H9 (cell line): ENCODE measurements at regions not wholly inside any gene's neighbourhood (a gene's known extent, or its start where the extent isn't known, plus 50 kb on each side); places are given as distances from the start of the nearest gene placed in this dataset.

Source experiments
- DNase-seq: peaks from one replicate; pipeline ENCODE4 v3.0.0-alpha.2; 2017
- H2AFZ ChIP-seq: one replicate; pipeline ENCODE4 v1.6.1; 2013; ENCODE audit warnings: mild to moderate bottlenecking, low read length, control low read depth, moderate library complexity
- H2AK5ac ChIP-seq: 2 replicates; pipeline ENCODE4 v1.6.1; 2013; ENCODE audit warnings: low read length, control low read depth, mixed read lengths; ENCODE audit not compliant: insufficient read length
- H2BK120ac ChIP-seq: one replicate; pipeline ENCODE4 v1.6.1; 2013; ENCODE audit warnings: low read depth, mild to moderate bottlenecking, low read length, control low read depth, inconsistent platforms; ENCODE audit not compliant: poor library complexity, severe bottlenecking
- H2BK12ac ChIP-seq: 2 replicates; pipeline ENCODE4 v1.6.1; 2013; ENCODE audit warnings: low read length, control low read depth, mixed read lengths, low read depth; ENCODE audit not compliant: insufficient read length
- H2BK15ac ChIP-seq: 2 replicates; pipeline ENCODE4 v1.6.1; 2013; ENCODE audit warnings: low read depth, low read length, control low read depth
- H2BK20ac ChIP-seq: one replicate; pipeline ENCODE4 v1.6.1; 2013; ENCODE audit warnings: low read depth, mild to moderate bottlenecking, low read length, control low read depth, inconsistent platforms; ENCODE audit not compliant: poor library complexity, severe bottlenecking
- H2BK5ac ChIP-seq: 2 replicates; pipeline ENCODE4 v1.6.1; 2013; ENCODE audit warnings: low read length, control low read depth, mixed read lengths; ENCODE audit not compliant: insufficient read length
- H3K14ac ChIP-seq: 2 replicates; pipeline ENCODE4 v1.6.1; 2013; ENCODE audit warnings: low read length, control low read depth; ENCODE audit not compliant: insufficient read depth
- H3K18ac ChIP-seq: 2 replicates; pipeline ENCODE4 v1.6.1; 2013; ENCODE audit warnings: low read depth, mild to moderate bottlenecking, mixed read lengths, low read length, control low read depth; ENCODE audit not compliant: insufficient read length
- H3K23ac ChIP-seq: 2 replicates; pipeline ENCODE4 v1.6.1; 2013; ENCODE audit warnings: low read length, control low read depth, mixed read lengths, low read depth; ENCODE audit not compliant: insufficient read length
- H3K23me2 ChIP-seq: 2 replicates; pipeline ENCODE4 v1.6.1; 2013; ENCODE audit warnings: low read depth, mild to moderate bottlenecking, mixed read lengths, low read length, control low read depth; ENCODE audit not compliant: insufficient read length, poor library complexity, severe bottlenecking
- H3K27ac ChIP-seq: 2 replicates; pipeline ENCODE4 v1.5.1; 2013; ENCODE audit warnings: low read length, control low read depth, mixed read lengths, low read depth; ENCODE audit not compliant: insufficient read length
- H3K27me3 ChIP-seq: 2 replicates; pipeline ENCODE4 v1.6.1; 2013; ENCODE audit warnings: low read length, control low read depth, inconsistent platforms; ENCODE audit not compliant: insufficient read depth
- H3K4ac ChIP-seq: 2 replicates; pipeline ENCODE4 v1.6.1; 2013; ENCODE audit warnings: low read depth, mild to moderate bottlenecking, control low read depth, inconsistent platforms, low read length, moderate library complexity
- H3K4me1 ChIP-seq: 2 replicates; pipeline ENCODE4 v1.6.1; 2013; ENCODE audit warnings: low read length, control low read depth, inconsistent platforms; ENCODE audit not compliant: insufficient read depth
- H3K4me2 ChIP-seq: 2 replicates; pipeline ENCODE4 v1.6.1; 2013; ENCODE audit warnings: low read length, control low read depth, mixed read lengths; ENCODE audit not compliant: insufficient read length, insufficient read depth
- H3K56ac ChIP-seq: 2 replicates; pipeline ENCODE4 v1.6.1; 2013; ENCODE audit warnings: low read depth, mild to moderate bottlenecking, mixed read lengths, low read length, control low read depth; ENCODE audit not compliant: insufficient read length
- H3K79me1 ChIP-seq: 2 replicates; pipeline ENCODE4 v1.6.1; 2013; ENCODE audit warnings: low read depth, mild to moderate bottlenecking, moderate library complexity, low read length, control low read depth, inconsistent platforms; ENCODE audit not compliant: insufficient read depth, poor library complexity, severe bottlenecking
- H3K79me2 ChIP-seq: 2 replicates; pipeline ENCODE4 v1.6.1; 2013; ENCODE audit warnings: low read length, control low read depth, inconsistent platforms; ENCODE audit not compliant: insufficient read depth
- H3K9ac ChIP-seq: 2 replicates; pipeline ENCODE4 v1.6.1; 2013; ENCODE audit warnings: low read length, control low read depth, mixed read lengths; ENCODE audit not compliant: insufficient read length; ENCODE audit errors: extremely low read depth
- H3K9me3 ChIP-seq: one replicate; pipeline ENCODE4 v1.6.1; 2013; ENCODE audit warnings: low read depth, low read length, inconsistent platforms; ENCODE audit not compliant: control insufficient read depth
- H3T11ph ChIP-seq: one replicate; pipeline ENCODE4 v1.6.1; 2013; ENCODE audit warnings: mild to moderate bottlenecking, low read length, control low read depth, inconsistent platforms
- H4K20me1 ChIP-seq: one replicate; pipeline ENCODE4 v1.6.1; 2013; ENCODE audit not compliant: control insufficient read depth, insufficient read length, insufficient read depth
- H4K5ac ChIP-seq: 2 replicates; pipeline ENCODE4 v1.6.1; 2013; ENCODE audit warnings: low read depth, mild to moderate bottlenecking, mixed read lengths, low read length, control low read depth; ENCODE audit not compliant: insufficient read length
- H4K8ac ChIP-seq: replicated peaks from 2 replicates; pipeline ENCODE4 v1.6.1; 2013; ENCODE audit warnings: low read length, control low read depth, mixed read lengths, low read depth; ENCODE audit not compliant: insufficient read length
- H4K91ac ChIP-seq: 2 replicates; pipeline ENCODE4 v1.6.1; 2013; ENCODE audit warnings: low read depth, mild to moderate bottlenecking, moderate library complexity, mixed read lengths, low read length, control low read depth; ENCODE audit not compliant: insufficient read length
- H3K27ac Mint-ChIP-seq, 3 experiments: 2 replicates in 2 of 3; 3 replicates in 1 of 3; pipeline ENCODE4 v1.8.0; 2020 to 2021; ENCODE audit warnings: mixed read lengths in 3 of 3, mild to moderate bottlenecking in 1 of 3, moderate library complexity in 1 of 3
- H3K27me3 Mint-ChIP-seq: 2 replicates; pipeline ENCODE4 v1.8.0; 2021; ENCODE audit warnings: low read depth, mild to moderate bottlenecking, moderate library complexity, mixed read lengths
- H3K36me3 Mint-ChIP-seq, 3 experiments: 2 replicates in 2 of 3; 3 replicates in 1 of 3; pipeline ENCODE4 v1.8.0; 2020 to 2021; ENCODE audit warnings: low read depth in 3 of 3, mixed read lengths in 3 of 3; ENCODE audit not compliant: insufficient read depth in 1 of 3
- H3K4me1 Mint-ChIP-seq, 2 experiments: 2 replicates each; pipeline ENCODE4 v1.8.0; 2020; ENCODE audit warnings: mixed read lengths in 2 of 2
- H3K4me3 Mint-ChIP-seq, 2 experiments: 2 replicates in 1 of 2; 3 replicates in 1 of 2; pipeline ENCODE4 v1.8.0; 2020 to 2021; ENCODE audit warnings: mild to moderate bottlenecking in 2 of 2, mixed read lengths in 2 of 2, moderate library complexity in 1 of 2
- H3K9me3 Mint-ChIP-seq, 2 experiments: 2 replicates in 1 of 2; 3 replicates in 1 of 2; pipeline ENCODE4 v1.8.0; 2020; ENCODE audit warnings: mild to moderate bottlenecking in 2 of 2, mixed read lengths in 2 of 2, moderate library complexity in 1 of 2
- WGBS: extraction: QIAGEN DNeasy Blood & Tissue Kit; methylation state at CpG from one replicate; pipeline ENCODE4 v1.1.7; 2013; ENCODE audit warnings: missing lambda C conversion rate, low lambda C conversion rate, mixed read lengths; ENCODE audit not compliant: insufficient read length; ENCODE audit errors: extremely low coverage; 5-methylcytosine and 5-hydroxymethylcytosine counted together
- TF ChIP-seq, protein P1 (sequence below): fragments of 200-600 bp; sonication (generic); conservative IDR thresholded peaks from 3 replicates; pipeline ENCODE4 v1.8.0; 2021; ENCODE audit warnings: antibody characterized with exemption, mild to moderate bottlenecking

- Histone ChIP-seq H3K79me2 (no peaks in the 10 kb centered on the region), H3K23me2 (no peaks in the 10 kb centered on the region), H2BK120ac (no peak overlapping the region), H4K5ac (no peak overlapping the region), H3K9me3 (no peaks in the 10 kb centered on the region), H2AFZ (no peak overlapping the region), H2BK12ac (no peak overlapping the region), H3K14ac (no peak overlapping the region), H4K20me1 (no peaks in the 10 kb centered on the region), H4K8ac (no peak overlapping the region), H3K9ac (no peak overlapping the region), H3T11ph (no peak overlapping the region), H3K27ac (no peak overlapping the region), H3K18ac (no peak overlapping the region), H3K79me1 (no peaks in the 10 kb centered on the region), H3K56ac (no peak overlapping the region), H3K4me2 (no peak overlapping the region), H3K4ac (no peak overlapping the region), H3K4me1 (no peaks in the 10 kb centered on the region), H2AK5ac (no peak overlapping the region), H3K23ac (no peak overlapping the region), H4K91ac (no peak overlapping the region), H2BK5ac (no peak overlapping the region), H2BK15ac (no peak overlapping the region), H2BK20ac (no peak overlapping the region), H3K27me3 (no peaks in the 10 kb centered on the region)
- H3K36me3 Mint-ChIP-seq = no peaks in the 10 kb centered on the region
- H3K27me3 Mint-ChIP-seq = no peaks in the 10 kb centered on the region
- H3K4me1 Mint-ChIP-seq = peaks cover 0 to 11% of the 10 kb centered on the region in 2 experiments; a peak in 3 of 4 replicates
- DNase-seq = no peak
- TF ChIP-seq, protein P1, sequence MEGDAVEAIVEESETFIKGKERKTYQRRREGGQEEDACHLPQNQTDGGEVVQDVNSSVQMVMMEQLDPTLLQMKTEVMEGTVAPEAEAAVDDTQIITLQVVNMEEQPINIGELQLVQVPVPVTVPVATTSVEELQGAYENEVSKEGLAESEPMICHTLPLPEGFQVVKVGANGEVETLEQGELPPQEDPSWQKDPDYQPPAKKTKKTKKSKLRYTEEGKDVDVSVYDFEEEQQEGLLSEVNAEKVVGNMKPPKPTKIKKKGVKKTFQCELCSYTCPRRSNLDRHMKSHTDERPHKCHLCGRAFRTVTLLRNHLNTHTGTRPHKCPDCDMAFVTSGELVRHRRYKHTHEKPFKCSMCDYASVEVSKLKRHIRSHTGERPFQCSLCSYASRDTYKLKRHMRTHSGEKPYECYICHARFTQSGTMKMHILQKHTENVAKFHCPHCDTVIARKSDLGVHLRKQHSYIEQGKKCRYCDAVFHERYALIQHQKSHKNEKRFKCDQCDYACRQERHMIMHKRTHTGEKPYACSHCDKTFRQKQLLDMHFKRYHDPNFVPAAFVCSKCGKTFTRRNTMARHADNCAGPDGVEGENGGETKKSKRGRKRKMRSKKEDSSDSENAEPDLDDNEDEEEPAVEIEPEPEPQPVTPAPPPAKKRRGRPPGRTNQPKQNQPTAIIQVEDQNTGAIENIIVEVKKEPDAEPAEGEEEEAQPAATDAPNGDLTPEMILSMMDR = no peak
- H3K9me3 Mint-ChIP-seq = no peaks in the 10 kb centered on the region
- H3K27ac Mint-ChIP-seq = no peak overlapping the region
- H3K4me3 Mint-ChIP-seq = no peak overlapping the region
- no CpG with 5 or more reads among the region's 6 CpGs for WGBS
Observed at GRCh38 chr18:55079067-55079466, 119.8 kb upstream of the CCDC68 start.
